ENCODE measurements at regions not wholly inside any gene's neighbourhood (a gene's known extent, or its start where the extent isn't known, plus 50 kb on each side); places are given as distances from the start of the nearest gene placed in this dataset.

- DNase-seq (ENCODE audit: low read depth), result no peak
These were observed 127.1 kb downstream of the TAF11L14 start for GRCh38 chr5:17761326-17761725.

GRCh38 chr5:17763301-17763700 is 129.0 kb downstream of the TAF11L14 start:
- no peak for DNase-seq (ENCODE audit: low read depth)

- DNase-seq (ENCODE audit: low read depth), result no peak
These were observed 131.8 kb downstream of the TAF11L14 start for GRCh38 chr5:17766031-17766430.

GRCh38 chr5:17769277-17769676 is 135.0 kb downstream of the TAF11L14 start:
- DNase-seq (ENCODE audit: low read depth), result no peak

- DNase-seq (ENCODE audit: low read depth), result no peak
These were observed 138.0 kb downstream of the TAF11L14 start for GRCh38 chr5:17772232-17772631.

GRCh38 chr5:17785774-17786173 is 151.5 kb downstream of the TAF11L14 start:
- DNase-seq (ENCODE audit: low read depth), result no peak

GRCh38 chr5:17788351-17788750 is 154.1 kb downstream of the TAF11L14 start:
- DNase-seq (ENCODE audit: low read depth), result no peak

- no peak for DNase-seq (ENCODE audit: low read depth)
These were observed 159.9 kb downstream of the TAF11L14 start for GRCh38 chr5:17794201-17794600.

- no peak for DNase-seq (ENCODE audit: low read depth)
These were observed 160.6 kb downstream of the TAF11L14 start for GRCh38 chr5:17794815-17795214.

GRCh38 chr5:17796142-17796541 is 161.9 kb downstream of the TAF11L14 start:
- no peak for DNase-seq (ENCODE audit: low read depth)

GRCh38 chr5:17796757-17797396 is 162.6 kb downstream of the TAF11L14 start:
- DNase-seq (ENCODE audit: low read depth), result no peak

- DNase-seq (ENCODE audit: low read depth), result no peak
These were observed 165.3 kb downstream of the TAF11L14 start for GRCh38 chr5:17799521-17799920.

- DNase-seq (ENCODE audit: low read depth), result no peak
These were observed 167.3 kb downstream of the TAF11L14 start for GRCh38 chr5:17801595-17801994.

GRCh38 chr5:17802256-17802655 is 168.0 kb downstream of the TAF11L14 start:
- no peak for DNase-seq (ENCODE audit: low read depth)

GRCh38 chr5:17803971-17804370 is 169.7 kb downstream of the TAF11L14 start:
- DNase-seq (ENCODE audit: low read depth), result no peak

- DNase-seq (ENCODE audit: low read depth), result no peak
These were observed 171.1 kb downstream of the TAF11L14 start for GRCh38 chr5:17805227-17805825.

GRCh38 chr5:17806818-17807468 is 172.7 kb downstream of the TAF11L14 start:
- no peak for DNase-seq (ENCODE audit: low read depth)

GRCh38 chr5:17808566-17808965 is 174.3 kb downstream of the TAF11L14 start:
- no peak for DNase-seq (ENCODE audit: low read depth)

- no peak for DNase-seq (ENCODE audit: low read depth)
These were observed 176.5 kb downstream of the TAF11L14 start for GRCh38 chr5:17810734-17811133.

- DNase-seq (ENCODE audit: low read depth), result no peak
These were observed 179.0 kb downstream of the TAF11L14 start for GRCh38 chr5:17813214-17813613.

- DNase-seq (ENCODE audit: low read depth), result no peak
These were observed 182.2 kb downstream of the TAF11L14 start for GRCh38 chr5:17816505-17816904.

GRCh38 chr5:17816944-17817343 is 182.7 kb downstream of the TAF11L14 start:
- DNase-seq (ENCODE audit: low read depth), result no peak

GRCh38 chr5:17817990-17818389 is 183.7 kb downstream of the TAF11L14 start:
- no peak for DNase-seq (ENCODE audit: low read depth)

- no peak for DNase-seq (ENCODE audit: low read depth)
These were observed 185.5 kb downstream of the TAF11L14 start for GRCh38 chr5:17819783-17820182.

Data from stimulated activated CD4-positive, alpha-beta T cell treated with anti-CD3 and anti-CD28 coated beads, Interleukin-2, amount 100 ng/mL, for 4 hours (primary cell).